ENCODE measurements at regions not wholly inside any gene's neighbourhood (a gene's known extent, or its start where the extent isn't known, plus 50 kb on each side); places are given as distances from the start of the nearest gene placed in this dataset.

DNA sequence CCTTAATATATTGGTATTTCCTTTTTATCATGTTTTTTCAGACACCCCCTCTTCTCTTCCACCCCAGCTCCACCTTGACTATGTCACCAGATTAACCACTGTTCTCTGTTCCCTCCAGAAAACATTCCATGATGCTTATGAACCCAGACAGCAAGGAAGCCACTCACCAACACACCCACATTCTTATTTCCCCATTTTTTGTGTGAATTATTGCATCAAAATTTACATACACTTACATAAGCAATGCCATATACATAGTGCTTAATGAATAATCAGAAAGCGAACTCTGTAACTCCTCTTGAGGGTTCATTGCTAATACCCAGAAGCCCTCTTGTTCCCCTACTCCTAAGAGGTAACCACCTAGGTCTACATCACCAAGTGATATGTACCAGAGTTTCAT is 182.3 kb upstream of the CDYL start:
- H2AFZ ChIP-seq (ENCODE audit: insufficient read depth, low read length, poor library complexity) = no peak overlapping the region
- H4K8ac ChIP-seq (ENCODE audit: low read depth, low read length) = no peak overlapping the region
- no CpG with 5 or more reads among the region's 1 CpG for WGBS (ENCODE audit: extremely low coverage, insufficient coverage, insufficient read length)
- H2BK12ac ChIP-seq (ENCODE audit: low read length) = no peak overlapping the region
- no peak overlapping the region for H3K18ac ChIP-seq (ENCODE audit: low read length)
- no peak overlapping the region for H3K9ac ChIP-seq (ENCODE audit: low read length)
- no peaks in the 10 kb centered on the region for H3K79me1 ChIP-seq (ENCODE audit: low read length)
- no peak overlapping the region for H3K27ac ChIP-seq (ENCODE audit: low read depth, low read length)
- H3K79me2 ChIP-seq (ENCODE audit: control insufficient read depth, insufficient read depth, low read length, poor library complexity) = no peaks in the 10 kb centered on the region
- H2BK120ac ChIP-seq (ENCODE audit: insufficient read depth, low read length, poor library complexity) = no peak overlapping the region
- H4K12ac ChIP-seq (ENCODE audit: low read depth, low read length) = no peak overlapping the region
- DNase-seq = no peak
- no peak overlapping the region for H4K91ac ChIP-seq (ENCODE audit: low read depth, low read length)
- no peak overlapping the region for H2AK5ac ChIP-seq (ENCODE audit: low read length)
- H3K27me3 ChIP-seq (ENCODE audit: insufficient read depth, low read length) = no peaks in the 10 kb centered on the region
- H2BK5ac ChIP-seq (ENCODE audit: low read depth, low read length, poor library complexity) = no peak overlapping the region
- H3K4me2 ChIP-seq (ENCODE audit: low read length) = no peak overlapping the region
- no peak overlapping the region for H3K23ac ChIP-seq (ENCODE audit: low read length)
- no peaks in the 10 kb centered on the region for H3K36me3 ChIP-seq (ENCODE audit: control insufficient read depth in 1 of 2, insufficient read depth in 2 of 2, low read length in 2 of 2)
- H3K9me3 ChIP-seq (ENCODE audit: insufficient read depth, low read depth, low read length) = no peaks in the 10 kb centered on the region
- H3K4ac ChIP-seq (ENCODE audit: low read depth, low read length) = no peak overlapping the region
- no peak overlapping the region for H3K4me3 ChIP-seq (ENCODE audit: low read depth, low read length)
- H3K14ac ChIP-seq (ENCODE audit: low read length) = no peak overlapping the region
- H3K4me1 ChIP-seq (ENCODE audit: control insufficient read depth in 1 of 2, insufficient read depth in 2 of 2, low read length in 2 of 2) = peaks cover 0 to 4% of the 10 kb centered on the region in 2 experiments

DNA sequence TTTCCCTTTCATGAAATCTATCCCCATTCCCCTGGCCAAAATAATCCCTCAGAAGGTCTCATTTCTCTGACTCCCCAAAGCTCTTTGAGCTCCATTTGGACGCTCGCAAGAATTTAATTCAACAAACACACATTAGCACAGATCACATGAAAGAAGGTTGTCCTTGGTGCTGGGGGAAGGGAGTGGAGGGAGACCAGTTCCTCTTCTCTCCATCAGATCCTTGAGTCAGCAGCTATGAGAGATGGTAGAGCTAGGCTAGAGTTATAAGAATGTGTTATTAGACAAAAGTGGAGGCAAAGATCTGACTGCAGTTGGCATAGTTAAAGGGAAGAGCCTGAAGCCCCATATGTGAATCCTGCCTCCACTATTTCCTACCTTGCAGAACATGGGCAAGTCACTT is 184.2 kb upstream of the CDYL start:
- H3K79me2 ChIP-seq (ENCODE audit: control insufficient read depth, insufficient read depth, low read length, poor library complexity) = no peaks in the 10 kb centered on the region
- H4K12ac ChIP-seq (ENCODE audit: low read depth, low read length) = no peak overlapping the region
- no peak overlapping the region for H4K91ac ChIP-seq (ENCODE audit: low read depth, low read length)
- no peak overlapping the region for H2BK120ac ChIP-seq (ENCODE audit: insufficient read depth, low read length, poor library complexity)
- H3K9me3 ChIP-seq (ENCODE audit: insufficient read depth, low read depth, low read length) = no peaks in the 10 kb centered on the region
- no peaks in the 10 kb centered on the region for H3K36me3 ChIP-seq (ENCODE audit: control insufficient read depth in 1 of 2, insufficient read depth in 2 of 2, low read length in 2 of 2)
- no peak overlapping the region for H3K4me2 ChIP-seq (ENCODE audit: low read length)
- no peak overlapping the region for H3K14ac ChIP-seq (ENCODE audit: low read length)
- no peak overlapping the region for H3K4ac ChIP-seq (ENCODE audit: low read depth, low read length)
- H2AK5ac ChIP-seq (ENCODE audit: low read length) = no peak overlapping the region
- no peak overlapping the region for H4K8ac ChIP-seq (ENCODE audit: low read depth, low read length)
- H3K4me1 ChIP-seq (ENCODE audit: control insufficient read depth in 1 of 2, insufficient read depth in 2 of 2, low read length in 2 of 2) = peaks cover 2 to 4% of the 10 kb centered on the region in 2 experiments
- no peak overlapping the region for H3K4me3 ChIP-seq (ENCODE audit: low read depth, low read length)
- peaks cover 2% of the 10 kb centered on the region for H3K79me1 ChIP-seq (ENCODE audit: low read length)
- H2AFZ ChIP-seq (ENCODE audit: insufficient read depth, low read length, poor library complexity) = no peak overlapping the region
- H3K9ac ChIP-seq (ENCODE audit: low read length) = no peak overlapping the region
- no peaks in the 10 kb centered on the region for H3K27me3 ChIP-seq (ENCODE audit: insufficient read depth, low read length)
- no peak overlapping the region for H3K23ac ChIP-seq (ENCODE audit: low read length)
- H3K18ac ChIP-seq (ENCODE audit: low read length) = no peak overlapping the region
- DNase-seq = no peak
- H2BK5ac ChIP-seq (ENCODE audit: low read depth, low read length, poor library complexity) = no peak overlapping the region
- no CpG with 5 or more reads among the region's 2 CpGs for WGBS (ENCODE audit: extremely low coverage, insufficient coverage, insufficient read length)
- no peak overlapping the region for H3K27ac ChIP-seq (ENCODE audit: low read depth, low read length)
- no peak overlapping the region for H2BK12ac ChIP-seq (ENCODE audit: low read length)

DNA sequence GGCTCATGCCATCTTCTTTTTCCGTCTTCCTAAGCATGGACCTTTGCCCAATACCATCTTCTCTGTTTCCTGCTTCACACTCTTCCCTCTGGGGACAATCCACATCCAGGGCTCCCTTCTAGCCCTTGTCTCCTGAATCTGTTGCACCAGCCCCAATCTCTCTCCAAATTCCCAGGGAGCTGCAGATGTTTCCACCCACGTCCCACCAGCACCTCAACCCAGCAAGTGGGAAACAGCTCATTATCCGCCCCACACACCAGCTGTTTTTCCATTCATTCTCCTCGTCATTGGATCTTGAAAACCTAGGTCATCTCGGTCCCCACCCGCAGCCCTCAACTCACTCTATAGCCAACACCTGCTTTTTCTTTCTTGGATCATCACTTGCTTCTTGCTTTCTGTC is 185.0 kb upstream of the CDYL start:
- Histone ChIP-seq H3K4ac (ENCODE audit: low read depth, low read length) (no peak overlapping the region), H4K12ac (ENCODE audit: low read depth, low read length) (no peak overlapping the region), H2AK5ac (ENCODE audit: low read length) (no peak overlapping the region), H3K4me2 (ENCODE audit: low read length) (no peak overlapping the region), H3K36me3 (ENCODE audit: control insufficient read depth in 1 of 2, insufficient read depth in 2 of 2, low read length in 2 of 2) (no peaks in the 10 kb centered on the region), H4K91ac (ENCODE audit: low read depth, low read length) (no peak overlapping the region), H2BK12ac (ENCODE audit: low read length) (no peak overlapping the region), H3K4me3 (ENCODE audit: low read depth, low read length) (no peak overlapping the region), H4K8ac (ENCODE audit: low read depth, low read length) (no peak overlapping the region), H3K18ac (ENCODE audit: low read length) (no peak overlapping the region), H3K79me2 (ENCODE audit: control insufficient read depth, insufficient read depth, low read length, poor library complexity) (no peaks in the 10 kb centered on the region), H3K4me1 (ENCODE audit: control insufficient read depth in 1 of 2, insufficient read depth in 2 of 2, low read length in 2 of 2) (peaks cover 9 to 11% of the 10 kb centered on the region in 2 experiments), H3K27me3 (ENCODE audit: insufficient read depth, low read length) (no peaks in the 10 kb centered on the region), H2AFZ (ENCODE audit: insufficient read depth, low read length, poor library complexity) (no peak overlapping the region), H2BK120ac (ENCODE audit: insufficient read depth, low read length, poor library complexity) (no peak overlapping the region), H3K14ac (ENCODE audit: low read length) (no peak overlapping the region), H2BK5ac (ENCODE audit: low read depth, low read length, poor library complexity) (no peak overlapping the region), H3K27ac (ENCODE audit: low read depth, low read length) (no peak overlapping the region), H3K9me3 (ENCODE audit: insufficient read depth, low read depth, low read length) (no peaks in the 10 kb centered on the region), H3K79me1 (ENCODE audit: low read length) (peaks cover 8% of the 10 kb centered on the region), H3K9ac (ENCODE audit: low read length) (no peak overlapping the region), H3K23ac (ENCODE audit: low read length) (no peak overlapping the region)
- no CpG with 5 or more reads among the region's 6 CpGs for WGBS (ENCODE audit: extremely low coverage, insufficient coverage, insufficient read length)
- no peak for DNase-seq

DNA sequence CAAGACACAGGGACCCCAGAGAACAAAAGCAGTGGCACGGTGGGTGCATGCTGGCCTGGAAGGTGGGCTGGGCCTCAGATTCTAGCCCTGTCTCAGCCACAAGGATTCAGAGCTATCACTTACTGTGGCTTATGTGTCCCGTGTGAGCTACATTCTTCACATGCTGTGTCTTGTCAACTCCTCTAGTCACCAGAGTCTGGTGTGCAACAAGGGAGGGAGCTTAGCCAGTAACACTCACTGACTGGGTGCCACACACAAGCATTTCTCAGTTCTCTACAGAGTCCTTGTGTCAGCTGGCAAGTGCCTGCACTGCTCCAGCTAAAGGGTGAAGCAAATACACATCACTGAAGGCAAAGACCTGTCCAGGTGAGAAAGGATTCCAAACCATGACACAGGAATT is 186.9 kb upstream of the CDYL start:
- H3K27me3 ChIP-seq (ENCODE audit: insufficient read depth, low read length) = no peaks in the 10 kb centered on the region
- H4K8ac ChIP-seq (ENCODE audit: low read depth, low read length) = no peak overlapping the region
- no peak overlapping the region for H2AK5ac ChIP-seq (ENCODE audit: low read length)
- H3K9me3 ChIP-seq (ENCODE audit: insufficient read depth, low read depth, low read length) = no peaks in the 10 kb centered on the region
- no peak overlapping the region for H3K27ac ChIP-seq (ENCODE audit: low read depth, low read length)
- H3K9ac ChIP-seq (ENCODE audit: low read length) = no peak overlapping the region
- no peak overlapping the region for H2BK12ac ChIP-seq (ENCODE audit: low read length)
- no peak overlapping the region for H2AFZ ChIP-seq (ENCODE audit: insufficient read depth, low read length, poor library complexity)
- H2BK5ac ChIP-seq (ENCODE audit: low read depth, low read length, poor library complexity) = no peak overlapping the region
- H3K36me3 ChIP-seq (ENCODE audit: control insufficient read depth in 1 of 2, insufficient read depth in 2 of 2, low read length in 2 of 2) = no peaks in the 10 kb centered on the region
- no peak overlapping the region for H3K4ac ChIP-seq (ENCODE audit: low read depth, low read length)
- H4K12ac ChIP-seq (ENCODE audit: low read depth, low read length) = no peak overlapping the region
- no peak overlapping the region for H3K14ac ChIP-seq (ENCODE audit: low read length)
- no peak for DNase-seq
- H2BK120ac ChIP-seq (ENCODE audit: insufficient read depth, low read length, poor library complexity) = no peak overlapping the region
- no peak overlapping the region for H3K4me3 ChIP-seq (ENCODE audit: low read depth, low read length)
- WGBS (ENCODE audit: extremely low coverage, insufficient coverage, insufficient read length) = no CpG with 5 or more reads among the region's 2 CpGs
- no peaks in the 10 kb centered on the region for H3K79me2 ChIP-seq (ENCODE audit: control insufficient read depth, insufficient read depth, low read length, poor library complexity)
- peaks cover 15% of the 10 kb centered on the region for H3K79me1 ChIP-seq (ENCODE audit: low read length)
- H4K91ac ChIP-seq (ENCODE audit: low read depth, low read length) = no peak overlapping the region
- H3K18ac ChIP-seq (ENCODE audit: low read length) = no peak overlapping the region
- H3K23ac ChIP-seq (ENCODE audit: low read length) = no peak overlapping the region
- H3K4me1 ChIP-seq (ENCODE audit: control insufficient read depth in 1 of 2, insufficient read depth in 2 of 2, low read length in 2 of 2) = peaks cover 14 to 16% of the 10 kb centered on the region in 2 experiments
- no peak overlapping the region for H3K4me2 ChIP-seq (ENCODE audit: low read length)
